T47D (cell line): ENCODE measurements at regions not wholly inside any gene's neighbourhood (a gene's known extent, or its start where the extent isn't known, plus 50 kb on each side); places are given as distances from the start of the nearest gene placed in this dataset.

Source experiments
- DNase-seq, 2 experiments: peaks; one replicate each; pipeline versions ENCODE4 v3.0.0 to v3.0.0-alpha.2; 2011 to 2012; ENCODE audit warnings: low read depth in 1 of 2, low spot score in 1 of 2
- JUND ChIP-seq: IDR thresholded peaks from 2 replicates; pipeline ENCODE4 v1.6.1; 2012; ENCODE audit warnings: low read depth
- in situ Hi-C: cut with HindIII; loops from 2 replicates; pipeline ENCODE4 v1.10.0; 2016; ENCODE audit warnings: low sequenced_read_pairs, low pct_unique_long_range_greater_than_20kb

- DNase-seq, result no peak
- no peak for TF ChIP-seq JUND
- in situ Hi-C loops, result no loop called here
Observed at GRCh38 chr20:23257106-23257761, 93.4 kb upstream of the NXT1 start.

GRCh38 chr20:23255716-23256385 is 94.7 kb upstream of the NXT1 start:
- DNase-seq, result no peak
- no peak for TF ChIP-seq JUND
- in situ Hi-C loops, result no loop called here

- in situ Hi-C loops, result no loop called here
- DNase-seq, result no peak
- TF ChIP-seq JUND, result no peak
Observed at GRCh38 chr20:23255106-23255505, 95.5 kb upstream of the NXT1 start.

GRCh38 chr20:23254505-23254904 is 96.1 kb upstream of the NXT1 start:
- no peak for DNase-seq
- no peak for TF ChIP-seq JUND
- in situ Hi-C loops, result no loop called here

GRCh38 chr20:23254034-23254433 is 96.6 kb upstream of the NXT1 start:
- no peak for DNase-seq
- in situ Hi-C loops, result no loop called here
- TF ChIP-seq JUND, result no peak

- in situ Hi-C loops, result no loop called here
- no peak for TF ChIP-seq JUND
- no peak for DNase-seq
Observed at GRCh38 chr20:23253524-23253923, 97.1 kb upstream of the NXT1 start.

GRCh38 chr20:23251779-23252178 is 98.8 kb upstream of the NXT1 start:
- no peak for DNase-seq
- in situ Hi-C loops, result no loop called here
- no peak for TF ChIP-seq JUND

- in situ Hi-C loops, result no loop called here
- TF ChIP-seq JUND, result no peak
- no peak for DNase-seq
Observed at GRCh38 chr20:23249541-23249940, 101.0 kb upstream of the NXT1 start.

- in situ Hi-C loops, result no loop called here
- no peak for DNase-seq
- no peak for TF ChIP-seq JUND
Observed at GRCh38 chr20:23248461-23248882, 102.1 kb upstream of the NXT1 start.

- DNase-seq, result no peak
- TF ChIP-seq JUND, result no peak
- in situ Hi-C loops, result no loop called here
Observed at GRCh38 chr20:23246717-23247664, 103.6 kb upstream of the NXT1 start.

- DNase-seq, result peak; percentile 20 to 33
- in situ Hi-C loops, result no loop called here
Observed at GRCh38 chr20:23245553-23246181, 104.9 kb upstream of the NXT1 start.

GRCh38 chr20:23244916-23245552 is 105.6 kb upstream of the NXT1 start:
- no peak for DNase-seq
- no peak for TF ChIP-seq JUND
- in situ Hi-C loops, result no loop called here

More at GRCh38 chr20:23245553-23246181, 104.9 kb upstream of the NXT1 start:
- TF ChIP-seq JUND, result no peak
